ENCODE measurements at regions not wholly inside any gene's neighbourhood (a gene's known extent, or its start where the extent isn't known, plus 50 kb on each side); places are given as distances from the start of the nearest gene placed in this dataset.

DNA sequence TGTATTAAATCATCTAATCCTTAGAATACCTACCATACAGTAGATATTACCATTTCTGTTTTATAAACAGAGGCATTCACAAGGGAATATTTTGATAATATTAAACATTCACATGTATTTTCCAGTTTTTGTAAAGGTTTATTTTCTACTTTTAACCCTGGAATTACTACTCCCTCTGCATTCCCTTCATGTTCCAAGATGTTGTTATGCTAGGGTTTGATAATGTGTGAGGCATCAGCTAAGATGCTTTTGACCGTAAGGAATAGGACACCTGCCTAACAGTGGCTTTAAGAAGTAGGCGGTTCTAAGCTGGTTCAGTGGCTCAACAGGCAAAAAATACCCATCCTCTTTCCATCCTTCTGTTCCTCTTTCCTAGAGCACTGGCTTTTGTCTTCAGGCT is 131.9 kb upstream of the USP24 start:
- Histone ChIP-seq H4K20me1 (ENCODE audit: insufficient read depth, low read length) (no peaks in the 10 kb centered on the region), H3K27ac (ENCODE audit: extremely low read length, insufficient read depth, low read length) (no peak overlapping the region), H3K79me2 (ENCODE audit: insufficient read depth, low read length) (no peaks in the 10 kb centered on the region), H3K4me1 (ENCODE audit: insufficient read depth, low read length) (peaks cover 20% of the 10 kb centered on the region), H3K36me3 (replicated peaks in 1 of 2; ENCODE audit: control insufficient read depth in 1 of 2, insufficient read depth in 2 of 2, low read length in 2 of 2) (no peaks in the 10 kb centered on the region), H3K4me2 (ENCODE audit: low read depth, low read length) (no peak overlapping the region), H3K4me3 (replicated peaks in 1 of 3; ENCODE audit: insufficient read depth in 1 of 3, low read depth in 2 of 3, low read length in 3 of 3) (no peak overlapping the region), H3K9ac (ENCODE audit: insufficient read depth, low read depth, low read length) (no peak overlapping the region), H3K27me3 (ENCODE audit: control insufficient read depth in 1 of 2, insufficient read depth in 2 of 2, low read length in 2 of 2) (0 out of 5 replicates have a peak, but pooled peaks cover 0 to 1% of the 10 kb centered on the region in 2 experiments), H2AFZ (ENCODE audit: low read length) (no peak overlapping the region), H3K9me3 (ENCODE audit: low read length) (peaks cover 4% of the 10 kb centered on the region; the same call in 1 of the 2 replicates)
- FAIRE-seq (no peak), DNase-seq (ENCODE audit: low spot score) (no peak), ATAC-seq (no peak)
- TF ChIP-seq MTF2 (CRISPR knock-in tag; IDR thresholded peaks at IDR 0.05; ENCODE audit: borderline replicate concordance) (no peak), ZSCAN9 (CRISPR knock-in tag; IDR thresholded peaks at IDR 0.05; ENCODE audit: borderline replicate concordance) (no peak), ZSCAN30 (CRISPR knock-in tag; IDR thresholded peaks at IDR 0.05) (no peak), ZNF235 (CRISPR knock-in tag; IDR thresholded peaks at IDR 0.05; ENCODE audit: borderline replicate concordance) (no peak), POLR2AphosphoS5 (IDR thresholded peaks at IDR 0.05; ENCODE audit: low read depth, low read length) (no peak), RBM22 (optimal IDR thresholded peaks at IDR 0.05; ENCODE audit: low read length) (no peak), YEATS4 (CRISPR knock-in tag; IDR thresholded peaks at IDR 0.05; ENCODE audit: borderline replicate concordance) (no peak), JUN (CRISPR knock-in tag; IDR thresholded peaks at IDR 0.05) (no peak), BHLHE40 (IDR thresholded peaks at IDR 0.05; ENCODE audit: low read length) (no peak), ZNF484 (CRISPR knock-in tag; IDR thresholded peaks at IDR 0.05; ENCODE audit: borderline replicate concordance, low read depth) (no peak), TBL1XR1 (IDR thresholded peaks at IDR 0.05; ENCODE audit: borderline replicate concordance, low read length, partially characterized antibody) (no peak), TCF7L2 (IDR thresholded peaks at IDR 0.05; ENCODE audit: low read depth, low read length) (no peak), ZNF616 (CRISPR knock-in tag; IDR thresholded peaks at IDR 0.05; ENCODE audit: low read depth) (no peak)
- TF ChIP-seq, protein P1, sequence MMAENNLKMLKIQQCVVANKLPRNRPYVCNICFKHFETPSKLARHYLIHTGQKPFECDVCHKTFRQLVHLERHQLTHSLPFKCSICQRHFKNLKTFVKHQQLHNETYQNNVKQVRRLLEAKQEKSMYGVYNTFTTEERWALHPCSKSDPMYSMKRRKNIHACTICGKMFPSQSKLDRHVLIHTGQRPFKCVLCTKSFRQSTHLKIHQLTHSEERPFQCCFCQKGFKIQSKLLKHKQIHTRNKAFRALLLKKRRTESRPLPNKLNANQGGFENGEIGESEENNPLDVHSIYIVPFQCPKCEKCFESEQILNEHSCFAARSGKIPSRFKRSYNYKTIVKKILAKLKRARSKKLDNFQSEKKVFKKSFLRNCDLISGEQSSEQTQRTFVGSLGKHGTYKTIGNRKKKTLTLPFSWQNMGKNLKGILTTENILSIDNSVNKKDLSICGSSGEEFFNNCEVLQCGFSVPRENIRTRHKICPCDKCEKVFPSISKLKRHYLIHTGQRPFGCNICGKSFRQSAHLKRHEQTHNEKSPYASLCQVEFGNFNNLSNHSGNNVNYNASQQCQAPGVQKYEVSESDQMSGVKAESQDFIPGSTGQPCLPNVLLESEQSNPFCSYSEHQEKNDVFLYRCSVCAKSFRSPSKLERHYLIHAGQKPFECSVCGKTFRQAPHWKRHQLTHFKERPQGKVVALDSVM (CRISPR knock-in tag; IDR thresholded peaks at IDR 0.05) = no peak
- ChIA-PET CTCF (ENCODE audit: low intra/inter-chr PET ratio, low total read pairs) (no interaction called here), POLR2A (no interaction called here)
- no TSS peak for BruUV-seq (replicated peaks)
- intact Hi-C loops (cut with micrococcal nuclease; ENCODE audit: unreplicated experiment) (no loop called here), in situ Hi-C loops (cut with HindIII; ENCODE audit: extremely low pct_ligation_motif_present, low pct_unique_long_range_greater_than_20kb) (no loop called here)
- 45% methylated on average over 2 of the region's 2 CpGs for WGBS (ENCODE audit: low lambda C conversion rate)
